ENCODE measurements at regions not wholly inside any gene's neighbourhood (a gene's known extent, or its start where the extent isn't known, plus 50 kb on each side); places are given as distances from the start of the nearest gene placed in this dataset.
"Not testable (repeated sequence)": the region's sequence is repeated elsewhere in the genome, so short reads cannot be mapped to it uniquely, and the experiment has no call there.

DNA sequence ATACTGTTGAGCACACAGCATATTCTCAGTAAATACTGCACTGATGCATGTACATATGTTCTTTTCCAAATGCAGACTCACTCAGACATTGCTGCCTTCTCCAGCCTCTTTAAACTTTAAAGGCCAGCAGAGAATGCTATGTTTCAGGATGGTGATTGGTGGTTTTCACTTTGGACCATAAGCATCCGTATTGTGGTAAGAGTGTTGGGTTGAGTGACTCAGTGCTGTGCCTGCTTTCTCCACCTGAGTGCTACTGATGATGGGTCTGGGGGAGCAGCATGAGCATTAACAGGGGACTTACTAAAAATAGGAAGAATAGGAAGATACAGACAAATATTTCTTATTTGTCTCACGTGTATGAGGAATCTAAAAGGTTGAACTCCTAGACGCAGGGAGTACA lies 56.3 kb upstream of the ZNF92 start:
- no peak for DNase-seq

DNA sequence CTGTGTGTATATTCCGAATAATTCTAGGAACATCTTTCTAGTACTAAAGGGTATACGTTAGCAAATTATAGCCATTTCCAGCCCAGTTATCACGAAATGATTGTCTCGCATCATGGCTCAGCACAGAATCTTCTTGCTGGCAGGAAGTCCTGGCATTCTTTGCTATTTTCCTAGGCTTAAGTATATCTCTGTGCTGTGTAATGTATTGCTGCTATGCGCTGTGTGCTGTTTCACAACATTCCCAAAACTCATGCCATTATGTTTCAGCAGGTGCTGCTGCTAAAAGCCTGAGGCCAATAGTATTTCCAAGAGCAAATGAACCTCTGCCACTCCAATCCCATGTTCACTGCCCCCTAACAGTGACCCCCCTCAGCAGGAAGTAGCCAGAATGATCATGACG lies 62.9 kb upstream of the ZNF92 start:
- no peak for DNase-seq

- no peak for DNase-seq
These were observed 65.4 kb upstream of the ZNF92 start for GRCh38 chr7:65308300-65308678.

GRCh38 chr7:65307651-65308299 lies 65.9 kb upstream of the ZNF92 start:
- DNase-seq: no peak

DNA sequence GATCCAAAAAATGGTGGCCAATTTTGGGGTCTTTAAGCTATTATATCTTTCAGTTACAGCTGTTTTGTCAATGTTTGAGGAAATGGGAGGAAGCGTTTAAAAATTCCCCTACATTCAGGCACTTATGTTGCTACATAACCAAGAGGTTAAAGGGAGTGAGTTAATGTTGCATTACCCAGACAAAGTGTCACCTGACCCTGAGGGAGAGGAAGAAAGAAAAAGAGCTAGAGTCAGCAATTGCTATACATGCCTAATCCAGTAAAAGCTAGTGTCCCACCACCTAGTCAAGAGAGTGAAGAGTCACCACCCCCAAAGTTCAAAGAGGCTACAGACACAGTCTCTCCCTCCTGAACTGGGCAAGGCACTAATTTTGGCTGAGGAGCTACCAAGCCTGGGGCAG lies 69.5 kb upstream of the ZNF92 start:
- DNase-seq: no peak

DNA sequence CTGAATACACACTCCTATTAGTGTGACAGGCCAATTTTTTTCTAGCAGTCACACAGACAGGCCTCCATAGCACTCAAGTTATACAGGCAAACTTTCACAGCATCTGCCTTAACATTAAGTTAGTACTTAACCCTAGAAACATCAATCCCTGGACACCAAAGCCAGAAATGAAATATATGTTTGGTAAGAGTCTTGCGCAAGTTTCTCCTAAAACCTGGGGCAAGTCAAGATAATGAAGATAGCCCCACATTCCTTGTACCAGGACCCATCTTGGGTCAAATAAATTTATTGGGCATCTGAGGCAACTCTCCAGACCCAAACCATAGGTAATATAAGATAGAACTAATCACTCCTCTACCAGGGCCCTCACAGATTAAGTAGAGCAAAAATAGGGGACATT lies 70.8 kb upstream of the ZNF92 start:
- no peak for DNase-seq

DNA sequence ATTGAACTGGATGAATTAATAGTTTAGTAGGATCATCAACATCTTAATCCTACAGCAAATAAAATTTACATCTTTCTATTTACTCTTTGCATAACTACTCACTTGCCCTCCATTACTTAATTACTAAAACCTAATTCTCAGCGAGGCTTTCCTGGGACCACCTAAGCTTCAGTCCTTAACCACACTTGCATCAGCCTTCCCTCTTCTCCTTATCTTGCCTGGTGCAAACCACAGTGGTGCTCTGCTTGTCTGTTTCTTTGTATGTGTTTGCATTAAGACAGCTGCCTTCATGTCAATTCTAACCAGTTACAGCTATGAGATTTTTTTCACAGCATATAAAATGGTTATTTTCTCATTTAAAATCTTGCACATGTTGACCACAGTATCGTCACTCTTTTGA lies 72.6 kb upstream of the ZNF92 start:
- no peak for DNase-seq

- DNase-seq: no peak
These were observed 78.2 kb upstream of the ZNF92 start for GRCh38 chr7:65295409-65295808.

DNA sequence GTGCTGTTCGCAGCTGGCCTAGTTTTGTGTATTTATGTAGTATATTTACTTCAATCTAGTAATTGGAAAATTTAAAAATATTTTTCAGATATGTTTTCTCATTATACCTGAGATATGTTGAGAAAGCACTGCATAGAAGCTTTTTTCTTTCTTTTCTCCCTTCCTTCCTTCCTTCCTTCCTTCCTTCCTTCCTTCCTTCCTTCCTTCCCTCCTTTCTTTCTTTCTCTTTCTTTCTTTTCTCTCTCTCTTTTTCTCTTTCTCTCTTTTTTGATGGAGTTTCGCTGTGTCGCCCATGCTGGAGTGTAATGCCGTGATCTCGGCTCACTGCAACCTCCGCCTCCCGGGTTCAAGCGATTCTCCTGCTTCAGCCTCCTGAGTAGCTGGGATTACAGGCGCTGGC lies 83.3 kb upstream of the ZNF92 start:
- DNase-seq: not testable (repeated sequence)

- no peak for DNase-seq
These were observed 86.6 kb upstream of the ZNF92 start for GRCh38 chr7:65287023-65287422.

DNA sequence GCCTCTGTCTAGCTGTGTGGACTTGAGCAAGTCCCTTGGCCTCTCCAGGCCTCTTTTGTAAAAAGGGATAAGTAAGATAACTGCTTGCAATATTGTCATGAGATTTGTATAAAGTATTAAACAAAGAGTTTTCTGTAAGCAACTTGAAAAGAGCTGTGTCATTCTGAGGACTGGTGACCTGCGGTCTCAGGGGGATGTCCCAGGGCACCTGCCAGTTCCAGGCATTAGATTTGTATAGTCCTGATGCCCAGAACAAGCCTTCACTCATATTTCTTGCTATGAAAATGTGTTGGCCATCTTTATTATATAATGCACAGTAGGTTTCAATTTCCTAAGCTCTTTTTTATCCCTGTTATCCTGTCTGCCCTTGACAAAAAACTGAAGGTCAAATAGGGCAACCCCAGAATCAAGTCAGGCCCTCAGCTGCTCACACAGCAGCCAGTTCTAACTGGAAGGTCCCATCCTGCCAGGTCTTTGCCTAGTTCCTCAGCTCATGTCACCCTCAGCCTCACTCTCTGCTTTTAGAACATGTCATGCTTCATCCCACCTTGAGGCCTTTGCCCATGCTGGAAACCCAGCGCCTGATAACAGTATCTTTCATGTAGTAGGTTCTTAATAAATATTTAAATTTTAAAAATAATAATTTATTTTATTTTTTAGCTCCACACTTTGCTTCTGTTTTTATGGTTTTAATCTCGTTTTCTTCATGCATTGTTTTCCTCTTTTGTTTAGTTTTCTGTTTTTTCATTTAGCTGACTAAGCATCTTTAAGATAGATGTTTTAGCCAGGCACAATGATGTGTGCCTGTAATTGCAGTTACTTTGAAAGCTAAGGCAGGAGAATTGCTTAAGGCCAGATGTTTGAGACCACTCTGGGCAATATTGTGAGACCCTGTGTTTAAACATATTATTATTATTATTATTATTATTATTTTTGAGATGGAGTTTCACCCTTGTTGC lies 87.5 kb upstream of the ZNF92 start:
- no peak for DNase-seq

DNA sequence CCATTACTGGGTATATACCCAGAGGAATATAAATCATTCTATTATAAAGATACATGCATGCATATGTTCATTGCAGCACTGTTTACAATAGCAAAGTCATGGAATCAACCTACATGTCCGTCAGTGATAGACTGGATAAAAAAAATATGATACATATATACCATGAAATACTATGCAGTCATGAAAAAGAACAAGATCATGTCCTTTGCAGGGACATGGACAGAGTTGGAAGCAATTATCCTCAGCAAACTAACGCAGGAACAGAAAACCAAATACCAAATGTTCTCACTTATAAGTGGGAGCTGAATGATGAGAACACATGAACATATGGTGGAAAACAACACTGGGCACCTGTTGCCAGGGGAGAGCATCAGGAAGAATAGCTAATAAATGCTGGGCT lies 88.4 kb upstream of the ZNF92 start:
- DNase-seq: not testable (repeated sequence)

- no peak for DNase-seq
These were observed 93.9 kb upstream of the ZNF92 start for GRCh38 chr7:65279795-65280194.

DNA sequence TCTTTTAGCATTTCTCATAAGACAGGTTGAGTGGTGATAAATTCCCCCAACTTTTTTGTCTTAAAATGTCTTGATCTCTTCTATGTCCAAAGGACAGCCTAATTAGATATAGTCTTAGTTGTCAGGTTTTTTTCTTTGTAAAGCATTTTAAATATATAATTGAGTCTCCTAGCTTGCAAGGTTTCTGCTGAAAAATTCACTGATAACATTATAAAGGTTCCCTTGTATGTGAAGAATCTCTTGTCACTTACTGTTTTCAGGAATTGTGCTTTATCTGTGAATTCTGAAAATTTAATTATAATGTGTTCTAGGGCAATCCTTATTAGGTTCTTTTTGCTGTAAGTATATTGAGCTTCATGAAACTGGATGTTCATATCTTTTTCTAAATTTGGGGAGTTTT lies 96.8 kb upstream of the ZNF92 start:
- no peak for DNase-seq

- DNase-seq: not testable (repeated sequence)
These were observed 102.2 kb upstream of the ZNF92 start for GRCh38 chr7:65271502-65271901.

DNA sequence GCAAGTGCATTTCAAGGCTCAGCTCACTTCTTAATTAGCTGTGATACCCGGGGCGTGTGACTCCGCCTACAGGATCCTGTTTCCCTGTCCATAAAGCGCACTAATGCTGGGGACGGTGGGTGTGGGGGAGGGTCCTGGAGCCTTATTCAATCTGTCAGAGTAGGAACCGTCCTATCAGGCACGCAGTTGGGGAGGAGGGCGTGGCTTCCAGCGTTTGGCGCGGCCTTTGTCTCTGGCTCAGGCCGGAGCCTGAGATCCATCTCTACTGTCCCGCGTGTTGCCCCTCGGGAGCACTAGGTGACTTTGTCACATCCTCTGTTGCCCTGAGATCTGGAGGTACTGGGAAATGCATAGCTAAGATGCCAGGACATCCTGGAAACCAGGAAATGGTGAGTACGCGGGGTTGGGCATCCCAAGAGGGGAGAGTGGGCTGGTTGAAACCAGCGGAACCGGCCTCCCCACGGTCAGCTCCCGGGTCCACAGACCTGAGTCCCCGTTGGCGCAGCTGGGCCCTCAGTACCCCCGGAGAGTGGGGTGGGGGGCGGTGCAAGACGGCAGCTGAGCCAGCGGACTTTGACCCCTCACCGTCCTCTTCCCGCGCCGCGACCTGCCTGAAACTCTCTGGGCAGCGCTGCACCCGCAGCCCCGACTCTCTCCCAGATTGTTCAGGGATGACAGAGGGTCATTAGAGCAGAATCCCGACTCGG lies 104.4 kb upstream of the ZNF92 start:
- no peak for DNase-seq

GRCh38 chr7:65268782-65269149 lies 104.9 kb upstream of the ZNF92 start:
- no peak for DNase-seq

- no peak for DNase-seq
These were observed 107.6 kb upstream of the ZNF92 start for GRCh38 chr7:65265933-65266519.

DNA sequence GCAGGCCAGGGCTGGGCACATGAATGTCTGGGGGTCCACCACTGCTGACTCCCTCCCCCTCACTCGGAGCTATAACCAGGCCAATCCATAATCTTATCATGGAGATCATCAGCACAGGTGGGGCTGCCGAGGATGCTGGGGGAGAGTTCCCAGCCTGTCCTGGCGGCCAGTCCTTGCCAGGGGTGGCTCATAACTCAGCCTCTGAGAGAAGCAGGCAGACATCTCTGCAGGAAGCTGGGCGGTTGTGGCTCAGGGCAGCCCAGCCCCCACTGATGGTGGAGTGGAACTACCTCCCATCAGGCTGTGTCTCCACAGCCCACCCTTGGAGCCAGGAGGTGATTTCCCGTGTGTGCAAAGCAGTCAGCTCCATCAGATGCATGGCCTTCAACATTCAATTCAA lies 109.4 kb upstream of the ZNF92 start:
- no peak for DNase-seq

GRCh38 chr7:65260673-65261072 lies 113.0 kb upstream of the ZNF92 start:
- not testable (repeated sequence) for DNase-seq

DNA sequence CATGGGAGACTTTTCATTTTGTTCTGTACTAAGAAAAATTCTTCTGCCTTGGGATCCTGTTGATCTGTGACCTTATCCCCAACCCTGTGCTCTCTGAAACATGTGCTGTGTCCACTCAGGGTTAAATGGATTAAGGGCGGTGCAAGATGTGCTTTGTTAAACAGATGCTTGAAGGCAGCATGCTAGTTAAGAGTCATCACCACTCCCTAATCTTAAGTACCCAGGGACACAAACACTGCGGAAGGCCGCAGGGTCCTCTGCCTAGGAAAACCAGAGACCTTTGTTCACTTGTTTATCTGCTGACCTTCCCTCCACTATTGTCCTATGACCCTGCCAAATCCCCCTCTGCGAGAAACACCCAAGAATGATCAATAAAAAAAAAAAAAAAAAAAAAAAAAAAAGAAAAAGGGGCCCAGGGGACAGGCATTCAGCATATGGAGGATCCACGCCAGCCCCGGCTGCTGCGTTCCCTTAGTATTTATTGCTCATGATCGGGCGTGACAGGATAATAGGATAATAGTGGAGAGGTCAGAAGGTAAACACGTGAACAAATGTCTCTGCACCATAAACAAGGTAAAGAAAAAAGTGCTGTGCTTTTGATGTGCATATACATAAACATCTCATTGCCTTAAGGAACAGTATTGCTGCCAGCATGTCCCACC lies 113.7 kb upstream of the ZNF92 start:
- not testable (repeated sequence) for DNase-seq

DNA sequence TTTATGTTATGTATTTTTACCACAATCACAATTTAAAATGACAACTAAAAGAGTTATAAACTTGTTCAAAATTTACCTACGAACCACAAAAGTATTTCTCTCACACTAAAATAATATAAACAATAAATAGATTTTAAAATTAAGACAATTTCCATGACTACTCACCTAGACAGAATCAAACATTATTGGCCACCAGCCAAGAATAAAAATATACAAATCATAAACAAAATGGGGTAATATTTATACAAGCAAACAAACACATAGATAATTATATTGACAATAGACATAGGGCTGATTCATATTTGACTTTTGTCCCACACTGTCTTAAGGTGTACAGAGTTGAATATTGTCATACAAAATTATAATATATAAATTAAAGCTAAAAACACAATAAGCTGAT lies 119.6 kb upstream of the ZNF92 start:
- no peak for DNase-seq
